Liver (tissue), 3 donors: ENCODE measurements at regions not wholly inside any gene's neighbourhood (a gene's known extent, or its start where the extent isn't known, plus 50 kb on each side); places are given as distances from the start of the nearest gene placed in this dataset.

Experiments
- ATF3 ChIP-seq: IDR thresholded peaks from 2 replicates; pipeline ENCODE4 v1.6.1; 2016; ENCODE audit warnings: antibody characterized with exemption
- CTCF ChIP-seq: fragments of 150-350 bp; IDR thresholded peaks from 2 replicates; pipeline ENCODE4 v1.5.1; 2017; ENCODE audit warnings: improper control_type of control experiment, low read depth, low read length; ENCODE audit not compliant: missing input control
- EGR1 ChIP-seq, 2 donors: IDR thresholded peaks; 2 replicates each; pipeline ENCODE4 v1.6.1; 2016 to 2018; ENCODE audit warnings: antibody characterized with exemption in 2 of 2, low read depth in 2 of 2
- GABPA ChIP-seq, 2 donors: IDR thresholded peaks in 1 of 2; conservative IDR thresholded peaks in 1 of 2; 2 replicates each; pipeline ENCODE4 v1.6.1; 2016; ENCODE audit warnings: antibody characterized with exemption in 2 of 2, mild to moderate bottlenecking in 1 of 2, moderate library complexity in 1 of 2
- HNF4A ChIP-seq, 2 donors: conservative IDR thresholded peaks; 2 replicates each; pipeline ENCODE4 v1.6.1; 2016; ENCODE audit warnings: antibody characterized with exemption in 2 of 2, mild to moderate bottlenecking in 2 of 2
- HNF4G ChIP-seq: IDR thresholded peaks from 2 replicates; pipeline ENCODE4 v1.6.1; 2016; ENCODE audit warnings: antibody characterized with exemption
- JUND ChIP-seq, 2 donors: IDR thresholded peaks; 2 replicates each; pipeline ENCODE4 v1.6.1; 2016; ENCODE audit warnings: antibody characterized with exemption in 2 of 2
- MAX ChIP-seq: IDR thresholded peaks from 2 replicates; pipeline ENCODE4 v1.6.1; 2016; ENCODE audit warnings: antibody characterized with exemption
- NR2F2 ChIP-seq: IDR thresholded peaks from 2 replicates; pipeline ENCODE4 v1.6.1; 2016; ENCODE audit warnings: antibody characterized with exemption
- RXRA ChIP-seq, 2 donors: IDR thresholded peaks; 2 replicates each; pipeline ENCODE4 v1.6.1; 2017 to 2018; ENCODE audit warnings: antibody characterized with exemption in 2 of 2, mild to moderate bottlenecking in 1 of 2
- TAF1 ChIP-seq: conservative IDR thresholded peaks from 2 replicates; pipeline ENCODE4 v1.6.1; 2016; ENCODE audit warnings: antibody characterized with exemption, mild to moderate bottlenecking
- YY1 ChIP-seq: IDR thresholded peaks from 2 replicates; pipeline ENCODE4 v1.6.1; 2016; ENCODE audit warnings: antibody characterized with exemption, mild to moderate bottlenecking
- ZBTB33 ChIP-seq: IDR thresholded peaks from 2 replicates; pipeline ENCODE4 v1.6.1; 2016; ENCODE audit warnings: antibody characterized with exemption
- donor health status: healthy.
- donor health status: healthy.

- TF ChIP-seq CTCF (no peak), HNF4G (no peak), MAX (no peak), GABPA (IDR thresholded peaks at IDR 0.05 in 1 of 2, conservative IDR thresholded peaks at IDR 0.05 in 1 of 2) (no peak), YY1 (no peak), ATF3 (no peak), JUND (IDR thresholded peaks at IDR 0.05) (no peak), EGR1 (IDR thresholded peaks at IDR 0.05; ENCODE audit: low read depth in 2 of 2) (no peak), TAF1 (no peak), HNF4A (conservative IDR thresholded peaks at IDR 0.05) (no peak), NR2F2 (no peak), RXRA (IDR thresholded peaks at IDR 0.05) (no peak), ZBTB33 (no peak)
Observed at GRCh38 chr3:169026543-169027182, 636.8 kb downstream of the MECOM start.
